H9 (cell line): ENCODE measurements at regions not wholly inside any gene's neighbourhood (a gene's known extent, or its start where the extent isn't known, plus 50 kb on each side); places are given as distances from the start of the nearest gene placed in this dataset.

Experiments
- DNase-seq: peaks from one replicate; pipeline ENCODE4 v3.0.0-alpha.2; 2017
- H2AFZ ChIP-seq: one replicate; pipeline ENCODE4 v1.6.1; 2013; ENCODE audit warnings: mild to moderate bottlenecking, low read length, control low read depth, moderate library complexity
- H2AK5ac ChIP-seq: 2 replicates; pipeline ENCODE4 v1.6.1; 2013; ENCODE audit warnings: low read length, control low read depth, mixed read lengths; ENCODE audit not compliant: insufficient read length
- H2BK120ac ChIP-seq: one replicate; pipeline ENCODE4 v1.6.1; 2013; ENCODE audit warnings: low read depth, mild to moderate bottlenecking, low read length, control low read depth, inconsistent platforms; ENCODE audit not compliant: poor library complexity, severe bottlenecking
- H2BK12ac ChIP-seq: 2 replicates; pipeline ENCODE4 v1.6.1; 2013; ENCODE audit warnings: low read length, control low read depth, mixed read lengths, low read depth; ENCODE audit not compliant: insufficient read length
- H2BK15ac ChIP-seq: 2 replicates; pipeline ENCODE4 v1.6.1; 2013; ENCODE audit warnings: low read depth, low read length, control low read depth
- H2BK20ac ChIP-seq: one replicate; pipeline ENCODE4 v1.6.1; 2013; ENCODE audit warnings: low read depth, mild to moderate bottlenecking, low read length, control low read depth, inconsistent platforms; ENCODE audit not compliant: poor library complexity, severe bottlenecking
- H2BK5ac ChIP-seq: 2 replicates; pipeline ENCODE4 v1.6.1; 2013; ENCODE audit warnings: low read length, control low read depth, mixed read lengths; ENCODE audit not compliant: insufficient read length
- H3K14ac ChIP-seq: 2 replicates; pipeline ENCODE4 v1.6.1; 2013; ENCODE audit warnings: low read length, control low read depth; ENCODE audit not compliant: insufficient read depth
- H3K18ac ChIP-seq: 2 replicates; pipeline ENCODE4 v1.6.1; 2013; ENCODE audit warnings: low read depth, mild to moderate bottlenecking, mixed read lengths, low read length, control low read depth; ENCODE audit not compliant: insufficient read length
- H3K23ac ChIP-seq: 2 replicates; pipeline ENCODE4 v1.6.1; 2013; ENCODE audit warnings: low read length, control low read depth, mixed read lengths, low read depth; ENCODE audit not compliant: insufficient read length
- H3K23me2 ChIP-seq: 2 replicates; pipeline ENCODE4 v1.6.1; 2013; ENCODE audit warnings: low read depth, mild to moderate bottlenecking, mixed read lengths, low read length, control low read depth; ENCODE audit not compliant: insufficient read length, poor library complexity, severe bottlenecking
- H3K27ac ChIP-seq: 2 replicates; pipeline ENCODE4 v1.5.1; 2013; ENCODE audit warnings: low read length, control low read depth, mixed read lengths, low read depth; ENCODE audit not compliant: insufficient read length
- H3K27me3 ChIP-seq: 2 replicates; pipeline ENCODE4 v1.6.1; 2013; ENCODE audit warnings: low read length, control low read depth, inconsistent platforms; ENCODE audit not compliant: insufficient read depth
- H3K4ac ChIP-seq: 2 replicates; pipeline ENCODE4 v1.6.1; 2013; ENCODE audit warnings: low read depth, mild to moderate bottlenecking, control low read depth, inconsistent platforms, low read length, moderate library complexity
- H3K4me1 ChIP-seq: 2 replicates; pipeline ENCODE4 v1.6.1; 2013; ENCODE audit warnings: low read length, control low read depth, inconsistent platforms; ENCODE audit not compliant: insufficient read depth
- H3K4me2 ChIP-seq: 2 replicates; pipeline ENCODE4 v1.6.1; 2013; ENCODE audit warnings: low read length, control low read depth, mixed read lengths; ENCODE audit not compliant: insufficient read length, insufficient read depth
- H3K56ac ChIP-seq: 2 replicates; pipeline ENCODE4 v1.6.1; 2013; ENCODE audit warnings: low read depth, mild to moderate bottlenecking, mixed read lengths, low read length, control low read depth; ENCODE audit not compliant: insufficient read length
- H3K79me1 ChIP-seq: 2 replicates; pipeline ENCODE4 v1.6.1; 2013; ENCODE audit warnings: low read depth, mild to moderate bottlenecking, moderate library complexity, low read length, control low read depth, inconsistent platforms; ENCODE audit not compliant: insufficient read depth, poor library complexity, severe bottlenecking
- H3K79me2 ChIP-seq: 2 replicates; pipeline ENCODE4 v1.6.1; 2013; ENCODE audit warnings: low read length, control low read depth, inconsistent platforms; ENCODE audit not compliant: insufficient read depth
- H3K9ac ChIP-seq: 2 replicates; pipeline ENCODE4 v1.6.1; 2013; ENCODE audit warnings: low read length, control low read depth, mixed read lengths; ENCODE audit not compliant: insufficient read length; ENCODE audit errors: extremely low read depth
- H3K9me3 ChIP-seq: one replicate; pipeline ENCODE4 v1.6.1; 2013; ENCODE audit warnings: low read depth, low read length, inconsistent platforms; ENCODE audit not compliant: control insufficient read depth
- H3T11ph ChIP-seq: one replicate; pipeline ENCODE4 v1.6.1; 2013; ENCODE audit warnings: mild to moderate bottlenecking, low read length, control low read depth, inconsistent platforms
- H4K20me1 ChIP-seq: one replicate; pipeline ENCODE4 v1.6.1; 2013; ENCODE audit not compliant: control insufficient read depth, insufficient read length, insufficient read depth
- H4K5ac ChIP-seq: 2 replicates; pipeline ENCODE4 v1.6.1; 2013; ENCODE audit warnings: low read depth, mild to moderate bottlenecking, mixed read lengths, low read length, control low read depth; ENCODE audit not compliant: insufficient read length
- H4K8ac ChIP-seq: replicated peaks from 2 replicates; pipeline ENCODE4 v1.6.1; 2013; ENCODE audit warnings: low read length, control low read depth, mixed read lengths, low read depth; ENCODE audit not compliant: insufficient read length
- H4K91ac ChIP-seq: 2 replicates; pipeline ENCODE4 v1.6.1; 2013; ENCODE audit warnings: low read depth, mild to moderate bottlenecking, moderate library complexity, mixed read lengths, low read length, control low read depth; ENCODE audit not compliant: insufficient read length
- H3K27ac Mint-ChIP-seq, 3 experiments: 2 replicates in 2 of 3; 3 replicates in 1 of 3; pipeline ENCODE4 v1.8.0; 2020 to 2021; ENCODE audit warnings: mixed read lengths in 3 of 3, mild to moderate bottlenecking in 1 of 3, moderate library complexity in 1 of 3
- H3K27me3 Mint-ChIP-seq: 2 replicates; pipeline ENCODE4 v1.8.0; 2021; ENCODE audit warnings: low read depth, mild to moderate bottlenecking, moderate library complexity, mixed read lengths
- H3K36me3 Mint-ChIP-seq, 3 experiments: 2 replicates in 2 of 3; 3 replicates in 1 of 3; pipeline ENCODE4 v1.8.0; 2020 to 2021; ENCODE audit warnings: low read depth in 3 of 3, mixed read lengths in 3 of 3; ENCODE audit not compliant: insufficient read depth in 1 of 3
- H3K4me1 Mint-ChIP-seq, 2 experiments: 2 replicates each; pipeline ENCODE4 v1.8.0; 2020; ENCODE audit warnings: mixed read lengths in 2 of 2
- H3K4me3 Mint-ChIP-seq, 2 experiments: 2 replicates in 1 of 2; 3 replicates in 1 of 2; pipeline ENCODE4 v1.8.0; 2020 to 2021; ENCODE audit warnings: mild to moderate bottlenecking in 2 of 2, mixed read lengths in 2 of 2, moderate library complexity in 1 of 2
- H3K9me3 Mint-ChIP-seq, 2 experiments: 2 replicates in 1 of 2; 3 replicates in 1 of 2; pipeline ENCODE4 v1.8.0; 2020; ENCODE audit warnings: mild to moderate bottlenecking in 2 of 2, mixed read lengths in 2 of 2, moderate library complexity in 1 of 2
- CTCF ChIP-seq: fragments of 200-600 bp; sonication (generic); conservative IDR thresholded peaks from 3 replicates; pipeline ENCODE4 v1.8.0; 2021; ENCODE audit warnings: antibody characterized with exemption, mild to moderate bottlenecking
- WGBS: extraction: QIAGEN DNeasy Blood & Tissue Kit; methylation state at CpG from one replicate; pipeline ENCODE4 v1.1.7; 2013; ENCODE audit warnings: missing lambda C conversion rate, low lambda C conversion rate, mixed read lengths; ENCODE audit not compliant: insufficient read length; ENCODE audit errors: extremely low coverage; 5-methylcytosine and 5-hydroxymethylcytosine counted together

- no peaks in the 10 kb centered on the region for H3K9me3 ChIP-seq
- H3K56ac ChIP-seq = no peak overlapping the region
- no peaks in the 10 kb centered on the region for H3K79me2 ChIP-seq
- H3K9ac ChIP-seq = no peak overlapping the region
- H3K79me1 ChIP-seq = no peaks in the 10 kb centered on the region
- no peak overlapping the region for H3K18ac ChIP-seq
- H2AK5ac ChIP-seq = no peak overlapping the region
- TF ChIP-seq CTCF = no peak
- H3K9me3 Mint-ChIP-seq = peaks cover 30 to 35% of the 10 kb centered on the region in 2 experiments
- no peak for DNase-seq
- no peak overlapping the region for H4K5ac ChIP-seq
- no peaks in the 10 kb centered on the region for H3K23me2 ChIP-seq
- H2BK120ac ChIP-seq = no peak overlapping the region
- no peak overlapping the region for H4K8ac ChIP-seq
- no peak overlapping the region for H2BK20ac ChIP-seq
- H3K27ac Mint-ChIP-seq = 0 out of 7 replicates have a peak overlapping the region, but pooled peaks of 1 of the 3 experiments have one; percentile 49
- H3K27ac ChIP-seq = no peak overlapping the region
- H4K91ac ChIP-seq = no peak overlapping the region
- no peaks in the 10 kb centered on the region for H3K4me1 ChIP-seq
- H3K23ac ChIP-seq = no peak overlapping the region
- peaks cover 8 to 11% of the 10 kb centered on the region in 2 experiments; a peak in 3 of 4 replicates for H3K4me1 Mint-ChIP-seq
- H3K14ac ChIP-seq = no peak overlapping the region
- no peak overlapping the region for H3K4ac ChIP-seq
- H3K4me3 Mint-ChIP-seq = no peak overlapping the region
- peaks cover 99% of the 10 kb centered on the region for H3K27me3 Mint-ChIP-seq
- no CpG with 5 or more reads among the region's 1 CpG for WGBS
- H3K27me3 ChIP-seq = peaks cover 21% of the 10 kb centered on the region
- no peak overlapping the region for H2BK5ac ChIP-seq
- H2BK12ac ChIP-seq = no peak overlapping the region
- no peak overlapping the region for H3K4me2 ChIP-seq
- no peak overlapping the region for H2BK15ac ChIP-seq
- H2AFZ ChIP-seq = no peak overlapping the region
- H3K36me3 Mint-ChIP-seq = peaks cover 0 to 20% (median 11%) of the 10 kb centered on the region in 3 experiments; a peak in 6 of 7 replicates
- no peaks in the 10 kb centered on the region for H4K20me1 ChIP-seq
- H3T11ph ChIP-seq = no peak overlapping the region
These were observed 839.5 kb downstream of the FRK start for GRCh38 chr6:115221198-115221597.
